GM21390 (cell line): ENCODE measurements at regions not wholly inside any gene's neighbourhood (a gene's known extent, or its start where the extent isn't known, plus 50 kb on each side); places are given as distances from the start of the nearest gene placed in this dataset.

Experiments
- ATAC-seq: cut with Tn5 transposase; IDR thresholded peaks from one replicate; pipeline ENCODE4 v1.9.1; 2021; ENCODE audit not compliant: unreplicated experiment

- ATAC-seq = no peak
These were observed 251.5 kb downstream of the OPA1 start for GRCh38 chr3:193844472-193844871.

DNA sequence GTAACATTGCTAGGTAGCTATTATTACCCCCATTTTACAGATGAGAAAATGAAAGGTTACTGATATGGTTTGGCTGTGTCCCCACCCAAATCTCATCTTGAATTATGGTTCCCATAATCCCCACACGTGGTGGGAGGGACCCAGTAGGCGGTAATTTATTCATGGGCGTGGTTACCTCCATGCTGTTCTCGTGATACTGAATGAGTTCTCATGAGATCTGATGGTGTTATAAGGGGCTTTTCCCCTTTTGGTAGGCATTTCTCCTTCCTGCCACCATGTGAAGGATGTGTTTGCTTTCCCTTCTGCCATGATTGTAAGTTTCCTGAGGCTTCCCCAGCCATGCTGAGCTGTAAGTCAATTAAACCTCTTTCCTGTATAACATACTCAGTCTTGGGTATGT lies 252.1 kb downstream of the OPA1 start:
- ATAC-seq = no peak

GRCh38 chr3:193846569-193846968 lies 253.6 kb downstream of the OPA1 start:
- ATAC-seq = no peak

DNA sequence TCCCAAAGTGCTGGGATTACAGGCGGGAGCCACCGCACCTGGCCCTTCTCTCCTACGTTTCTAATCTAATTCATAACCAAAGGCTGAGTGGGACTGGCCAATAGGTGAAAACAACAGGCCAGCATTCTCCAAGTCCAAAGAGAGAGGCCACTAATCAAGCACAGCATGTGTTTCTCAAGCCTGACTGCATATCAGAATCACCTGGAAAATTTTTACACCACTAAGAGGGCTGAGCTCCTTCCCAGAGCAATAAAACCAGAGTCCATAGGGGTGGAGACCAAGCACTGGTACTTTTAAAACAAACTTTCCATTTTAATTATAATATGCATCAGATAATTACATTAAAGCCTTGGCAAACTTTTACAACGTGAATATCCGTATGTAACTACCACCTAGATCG lies 254.4 kb downstream of the OPA1 start:
- ATAC-seq = no peak

DNA sequence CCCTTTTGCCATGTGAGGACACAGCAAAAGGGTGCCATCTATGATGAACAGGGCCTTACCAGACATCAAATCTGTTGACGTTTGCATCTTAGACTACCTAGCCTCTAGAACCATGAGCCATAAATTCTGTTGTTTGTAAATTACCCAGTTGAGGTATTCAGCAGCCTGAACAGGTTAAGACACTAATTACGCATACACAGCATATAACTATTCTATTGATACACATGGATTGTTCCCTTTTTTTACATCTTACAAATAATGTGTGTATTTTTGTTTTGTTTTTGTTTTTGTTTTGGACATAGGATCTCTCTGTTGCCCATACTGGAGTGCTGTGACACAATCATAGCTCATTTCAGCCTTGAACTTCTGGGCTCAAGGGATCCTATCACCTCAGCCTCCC lies 255.5 kb downstream of the OPA1 start:
- no peak for ATAC-seq

- ATAC-seq = no peak
These were observed 257.1 kb downstream of the OPA1 start for GRCh38 chr3:193850084-193850619.

DNA sequence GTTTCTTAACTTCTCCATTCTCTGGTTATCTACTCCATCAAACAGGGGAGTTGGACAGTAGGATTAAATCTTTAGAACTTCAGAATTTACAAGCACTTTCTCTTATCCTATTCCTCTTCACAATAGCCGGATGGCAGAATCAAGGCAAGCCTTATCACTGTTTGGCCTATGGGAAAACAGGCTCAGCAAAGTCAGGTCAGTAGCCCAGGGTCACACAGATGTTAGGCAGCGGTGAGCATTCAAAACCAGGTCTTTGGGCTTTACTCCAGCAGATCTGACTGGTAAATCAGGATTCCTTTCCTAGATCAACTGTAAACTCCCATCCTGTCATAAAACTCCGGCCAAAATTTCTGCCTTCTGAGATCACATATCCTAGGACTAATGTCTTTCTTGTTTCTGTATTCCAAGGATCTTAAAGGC lies 258.4 kb downstream of the OPA1 start:
- ATAC-seq = no peak

DNA sequence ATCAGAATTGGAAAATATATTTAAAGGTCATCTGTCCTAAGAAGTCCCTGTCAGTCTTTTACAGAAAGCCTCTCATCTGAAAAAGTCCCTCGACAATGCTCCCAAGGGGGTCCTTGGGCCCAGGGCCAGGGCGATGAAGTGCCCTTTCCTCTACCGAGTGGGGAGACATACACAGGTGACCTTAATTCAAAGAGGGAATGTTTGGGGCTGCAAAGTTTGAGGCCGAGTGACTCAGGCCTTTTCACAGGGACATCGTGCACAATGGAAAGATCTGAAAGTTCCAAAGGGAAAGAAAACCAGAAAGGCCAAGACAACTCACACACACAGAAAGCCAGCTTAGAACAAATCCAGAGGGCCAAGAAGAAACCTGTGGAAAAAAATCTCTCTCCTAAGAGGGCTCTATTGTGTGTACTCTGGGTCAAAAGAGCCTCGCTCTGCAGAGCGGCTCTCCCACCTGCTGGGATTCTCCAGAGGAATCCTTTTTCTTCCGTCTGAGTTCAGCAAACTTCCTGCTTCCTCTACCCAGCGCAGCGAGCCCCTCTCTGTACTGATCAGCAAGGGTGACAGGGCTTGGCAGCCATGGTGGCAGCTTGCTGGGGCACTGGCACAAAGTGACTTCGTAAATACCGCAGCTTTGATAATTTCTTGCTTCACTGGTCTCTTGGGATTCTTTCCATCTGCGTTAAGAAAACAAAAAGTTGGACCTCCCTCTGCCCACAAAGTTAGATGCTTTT lies 259.1 kb downstream of the OPA1 start:
- ATAC-seq = no peak

- no peak for ATAC-seq
These were observed 259.9 kb downstream of the OPA1 start for GRCh38 chr3:193852901-193853300.

DNA sequence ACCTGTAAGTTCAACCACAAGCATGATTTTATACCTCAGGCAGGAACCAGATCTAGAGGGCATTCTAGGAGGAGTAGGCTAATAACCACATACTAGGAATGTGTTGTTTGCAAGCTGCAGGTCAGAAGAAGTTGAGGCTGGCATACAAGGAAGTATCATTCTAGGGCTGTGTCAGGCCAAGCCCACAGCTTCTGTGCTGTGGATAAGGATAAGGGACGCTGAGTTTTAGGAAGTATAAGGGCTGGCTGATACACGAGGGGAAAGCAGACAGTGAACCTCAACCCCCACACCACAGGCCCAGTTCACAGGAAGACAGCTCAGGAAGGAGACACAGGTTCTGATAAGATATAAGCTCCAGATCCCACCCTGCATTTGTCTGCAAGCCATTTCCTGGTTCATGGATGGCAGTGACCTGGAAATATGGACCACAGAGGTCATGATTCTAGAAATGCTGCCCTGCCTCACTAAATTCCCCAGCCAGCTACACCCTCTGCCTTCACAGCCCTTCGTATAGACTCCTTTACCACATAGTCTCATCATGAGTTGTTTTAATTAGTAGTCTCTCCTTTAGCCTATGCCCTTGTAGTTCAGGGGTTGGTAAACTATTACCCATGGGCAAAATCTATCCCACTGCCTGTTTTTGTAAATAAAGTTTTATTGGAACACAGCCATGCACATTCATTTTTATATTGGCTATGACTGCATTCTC lies 260.7 kb downstream of the OPA1 start:
- no peak for ATAC-seq

DNA sequence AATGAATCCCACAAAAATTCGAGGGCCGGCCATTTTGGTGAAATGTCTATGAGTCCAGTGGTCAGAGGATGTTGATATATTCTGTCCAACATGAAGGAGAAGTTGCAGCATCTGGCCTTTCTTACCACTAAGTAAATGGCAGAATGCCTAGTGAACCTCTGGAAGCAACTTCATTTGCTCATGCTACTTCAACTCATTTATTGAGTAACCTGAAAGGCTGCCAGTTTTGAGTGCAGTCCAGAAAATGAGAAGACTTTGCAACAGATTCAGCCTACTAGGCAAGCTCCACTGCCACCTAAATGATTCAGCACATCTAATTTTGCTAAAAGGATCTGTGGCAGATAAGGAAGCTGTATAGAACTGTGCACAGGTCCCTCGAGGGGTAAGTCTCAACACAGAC lies 265.0 kb downstream of the OPA1 start:
- ATAC-seq = no peak

GRCh38 chr3:193859195-193859594 lies 266.2 kb downstream of the OPA1 start:
- ATAC-seq = no peak

- ATAC-seq = no peak
These were observed 268.0 kb downstream of the OPA1 start for GRCh38 chr3:193861012-193861411.

DNA sequence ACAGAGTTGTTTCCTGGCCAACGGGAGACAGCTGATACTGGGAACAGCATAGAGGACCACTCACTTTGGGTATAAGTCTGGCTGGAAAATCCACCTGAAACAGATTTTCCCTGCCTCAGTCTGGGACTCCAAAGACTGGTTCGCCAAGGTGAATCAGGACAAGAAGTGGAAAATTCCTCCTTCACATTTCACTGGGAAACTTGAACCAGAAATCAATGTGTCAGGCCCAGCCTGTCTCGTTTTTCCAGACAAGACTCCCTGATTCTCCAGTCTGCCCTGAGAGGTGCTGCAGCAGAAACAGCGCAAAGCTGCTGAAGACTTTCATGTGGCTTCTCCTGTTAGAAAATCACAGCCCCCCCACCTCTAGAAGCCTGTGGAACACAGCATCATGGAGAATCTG lies 269.8 kb downstream of the OPA1 start:
- no peak for ATAC-seq

GRCh38 chr3:193863657-193864357 lies 270.8 kb downstream of the OPA1 start:
- ATAC-seq = no peak

DNA sequence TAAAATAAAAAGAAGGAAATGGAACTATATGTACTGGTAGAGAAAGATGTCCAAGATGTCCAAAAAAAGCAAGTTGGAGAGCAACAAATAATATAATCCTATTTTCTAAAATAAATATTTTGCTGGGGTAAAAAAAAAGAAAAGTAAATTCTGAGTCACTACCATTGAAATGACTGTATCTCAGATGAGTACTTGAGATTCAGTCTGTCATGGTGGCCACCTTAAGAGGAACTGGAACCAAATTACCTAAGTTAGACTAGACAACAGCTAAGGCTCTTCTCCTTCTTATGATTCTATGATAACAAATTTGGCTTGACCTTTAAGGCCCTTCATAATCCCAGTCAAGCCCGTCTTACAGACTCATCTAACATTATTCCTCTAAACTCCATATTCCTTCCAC lies 270.6 kb upstream of the HES1 start:
- peak; percentile 94 for ATAC-seq

DNA sequence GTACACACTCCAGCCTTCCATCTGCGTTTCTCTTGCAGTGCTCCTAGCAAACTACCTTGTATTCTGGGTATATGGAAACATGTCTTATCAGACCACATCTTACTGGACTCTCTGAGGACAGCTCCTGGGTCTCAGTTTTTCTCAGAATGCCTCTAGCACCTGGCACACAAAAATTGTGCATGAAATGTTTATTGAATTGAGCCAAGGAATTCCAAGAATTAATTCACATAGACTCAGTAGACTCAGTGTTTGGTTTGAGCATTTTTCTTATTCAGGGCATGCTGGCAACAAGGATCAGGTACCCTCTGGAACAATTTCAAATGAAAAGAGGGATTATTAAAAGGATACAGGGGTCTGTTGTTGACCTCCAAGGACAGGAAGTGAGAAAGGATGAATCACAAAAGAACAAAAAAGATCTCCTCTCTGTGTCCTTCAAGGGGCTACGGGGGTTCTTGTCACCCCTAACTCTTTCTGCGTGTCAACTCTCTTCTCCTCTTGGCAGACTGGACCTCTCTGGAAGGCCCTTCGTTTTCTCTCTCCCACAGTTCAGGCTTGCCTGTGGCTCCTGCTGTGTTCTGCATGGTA lies 270.0 kb upstream of the HES1 start:
- no peak for ATAC-seq

- no peak for ATAC-seq
These were observed 267.4 kb upstream of the HES1 start for GRCh38 chr3:193868590-193868989.

DNA sequence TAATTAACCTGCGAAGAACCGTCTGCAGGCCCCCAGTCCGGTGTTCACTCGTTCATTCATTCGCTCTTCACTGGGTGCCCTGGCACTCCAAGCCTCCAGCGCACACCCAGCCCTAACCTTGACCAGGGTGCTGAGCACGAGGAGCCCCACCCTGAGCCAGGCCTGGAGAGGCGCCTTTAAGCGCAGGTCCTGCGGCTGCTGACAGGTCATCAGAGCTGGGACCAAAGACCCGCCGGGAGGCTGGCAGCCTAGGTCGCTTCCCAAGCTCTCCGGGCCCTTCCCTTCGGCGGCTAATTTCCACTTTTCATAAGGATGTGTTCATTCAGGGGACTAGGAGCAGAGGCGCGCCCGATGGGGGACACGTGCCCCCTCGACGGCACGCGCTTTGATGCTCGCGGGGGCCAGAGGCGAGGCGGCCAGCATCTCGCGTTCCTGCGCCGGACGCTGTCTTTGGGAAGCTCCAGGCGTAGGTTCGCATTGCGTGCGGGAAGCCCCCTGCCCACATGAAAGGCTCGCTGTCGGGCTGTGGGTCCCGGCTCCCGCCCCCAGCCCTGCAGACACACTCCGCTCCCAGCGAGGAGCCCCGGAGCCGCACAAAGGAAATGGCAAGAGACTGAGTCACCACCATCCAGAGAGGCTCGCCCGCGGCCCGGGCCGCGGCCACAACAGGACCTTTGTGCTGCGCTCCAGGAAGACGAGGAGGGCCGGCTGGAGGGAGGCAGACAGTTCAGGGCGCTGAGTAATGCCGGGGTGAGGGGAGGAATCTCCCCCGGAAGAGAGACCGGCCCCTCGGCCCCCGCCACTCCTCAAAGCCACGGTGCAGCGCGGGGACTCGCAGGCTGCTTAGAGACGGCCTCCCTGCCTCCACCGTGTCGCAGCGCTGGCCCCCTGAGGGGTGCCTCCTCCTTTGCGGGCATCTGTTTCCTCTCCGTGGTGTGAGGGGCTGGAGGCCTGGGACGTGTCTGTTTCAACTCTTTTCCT lies 266.4 kb upstream of the HES1 start:
- no peak for ATAC-seq
